Adrenal gland (tissue), 5 donors: ENCODE measurements at regions not wholly inside any gene's neighbourhood (a gene's known extent, or its start where the extent isn't known, plus 50 kb on each side); places are given as distances from the start of the nearest gene placed in this dataset.

Experiments used
- CTCF ChIP-seq, 6 experiments: fragments of 450-650 bp in 4 of 6; fragments of 200-600 bp in 2 of 6; sonication (generic) in 1 of 6; IDR thresholded peaks; 1 replicate in 5 of 6; 2 replicates in 1 of 6; pipeline versions ENCODE4 v1.5.1 to v1.8.0; 2016 to 2021; ENCODE audit warnings: antibody characterized with exemption in 6 of 6, mild to moderate bottlenecking in 2 of 6, moderate library complexity in 1 of 6
- POLR2A ChIP-seq, 2 donors: fragments of 450-650 bp; IDR thresholded peaks; one replicate each; pipeline ENCODE4 v1.6.1; 2017; ENCODE audit warnings: antibody characterized with exemption in 2 of 2, mild to moderate bottlenecking in 2 of 2, moderate library complexity in 1 of 2
- donor health status: DM: no; HTN: no; CAD: no.

GRCh38 chr3:8080464-8080863 is 421.2 kb upstream of the LMCD1 start:
- TF ChIP-seq CTCF (IDR thresholded peaks at IDR 0.05) (no peak), POLR2A (IDR thresholded peaks at IDR 0.05) (no peak)
